GM18858 (cell line): ENCODE measurements at regions not wholly inside any gene's neighbourhood (a gene's known extent, or its start where the extent isn't known, plus 50 kb on each side); places are given as distances from the start of the nearest gene placed in this dataset.
"Not testable (repeated sequence)": the region's sequence is repeated elsewhere in the genome, so short reads cannot be mapped to it uniquely, and the experiment has no call there.

ENCODE experiments used
- ATAC-seq: cut with Tn5 transposase; IDR thresholded peaks from one replicate; pipeline ENCODE4 v1.9.1; 2021; ENCODE audit not compliant: unreplicated experiment

- no peak for ATAC-seq
These were observed 2747.1 kb downstream of the PCDH7 start for GRCh38 chr4:33467291-33467690.

GRCh38 chr4:33470805-33471204, 2750.6 kb downstream of the PCDH7 start:
- no peak for ATAC-seq

GRCh38 chr4:33477715-33478114, 2757.5 kb downstream of the PCDH7 start:
- ATAC-seq: no peak

GRCh38 chr4:33482773-33483172, 2761.5 kb downstream of the ARAP2 start:
- ATAC-seq: no peak

GRCh38 chr4:33485111-33485510, 2759.2 kb downstream of the ARAP2 start:
- no peak for ATAC-seq

GRCh38 chr4:33493231-33493630, 2751.1 kb downstream of the ARAP2 start:
- no peak for ATAC-seq

DNA sequence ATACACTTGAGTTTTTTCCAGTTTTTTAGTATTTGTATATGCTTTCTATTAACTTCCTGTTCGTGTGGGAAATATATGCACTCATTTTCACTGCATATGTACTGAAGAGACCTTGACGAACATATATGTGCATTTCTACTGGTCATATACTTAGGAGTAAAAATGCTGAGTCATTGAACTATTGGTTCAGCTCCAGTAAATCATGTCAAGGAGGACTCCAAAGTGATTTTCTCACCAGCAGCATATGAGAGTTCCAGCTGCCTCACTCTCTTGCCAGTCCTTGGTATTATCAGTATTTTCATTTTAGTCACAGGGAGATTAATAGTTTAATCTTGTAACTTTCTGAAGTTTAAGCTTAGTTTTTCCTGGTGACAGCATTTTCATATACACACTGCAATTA, 2750.2 kb downstream of the ARAP2 start:
- ATAC-seq: no peak

GRCh38 chr4:33501587-33501986, 2742.7 kb downstream of the ARAP2 start:
- not testable (repeated sequence) for ATAC-seq

GRCh38 chr4:33512397-33512796, 2731.9 kb downstream of the ARAP2 start:
- peak; percentile 65 for ATAC-seq

DNA sequence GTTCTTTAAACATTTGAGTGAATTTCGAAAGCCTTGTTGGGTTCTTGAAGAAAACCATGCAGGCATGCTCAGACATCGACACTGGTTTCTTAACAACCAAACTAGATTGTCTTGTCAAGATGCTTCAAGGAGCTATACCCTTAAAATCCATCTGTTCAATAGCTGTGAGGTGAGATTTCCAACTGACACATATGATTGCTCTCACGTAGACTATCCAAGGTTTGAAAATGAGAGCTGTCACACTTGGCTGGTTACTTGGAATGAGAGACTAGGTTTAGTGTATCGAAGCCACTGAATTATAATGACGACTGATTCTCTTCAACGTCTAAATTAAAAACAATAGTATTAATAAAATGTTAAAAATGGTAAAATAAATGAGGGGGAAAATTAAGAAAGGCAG, 2725.5 kb downstream of the ARAP2 start:
- ATAC-seq: no peak

DNA sequence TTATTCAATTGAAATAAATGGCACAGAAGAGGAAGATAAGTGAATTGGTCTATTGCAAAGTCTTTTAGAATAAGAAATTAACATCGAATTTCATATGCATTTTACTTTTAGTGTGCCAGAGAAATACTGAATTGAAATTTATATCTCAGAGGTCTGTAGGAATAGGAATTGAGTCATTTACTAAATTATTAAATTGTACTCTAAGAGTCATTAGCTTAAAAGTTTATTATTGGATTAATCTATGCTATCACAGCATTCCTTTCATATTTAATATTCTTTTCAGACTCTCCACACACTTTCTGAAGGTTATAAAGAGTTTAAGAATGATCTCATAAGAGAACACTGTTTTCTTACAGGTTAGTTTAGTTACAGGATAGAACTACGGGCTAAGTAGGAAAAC, 2711.5 kb downstream of the ARAP2 start:
- no peak for ATAC-seq

DNA sequence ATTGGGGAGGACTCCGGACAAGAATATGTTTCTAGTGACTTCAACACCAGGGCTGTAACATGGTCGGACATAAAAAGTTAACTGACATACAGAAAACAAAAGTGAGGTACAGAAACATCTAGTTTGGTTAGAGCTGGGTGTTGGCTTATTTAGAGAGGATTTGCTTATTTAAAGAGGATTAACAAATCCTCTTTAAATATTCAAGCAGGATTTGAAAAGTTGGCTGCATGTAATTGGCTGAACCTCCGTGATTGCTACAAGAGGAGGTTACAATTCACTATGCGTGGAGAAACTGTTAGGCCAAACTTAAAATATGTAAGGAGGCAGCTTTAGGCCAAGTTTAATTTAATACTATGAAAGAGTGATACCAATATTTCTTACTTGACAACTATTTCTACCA, 2707.4 kb downstream of the ARAP2 start:
- no peak for ATAC-seq

- ATAC-seq: no peak
These were observed 2706.8 kb downstream of the ARAP2 start for GRCh38 chr4:33537527-33537926.

- ATAC-seq: no peak
These were observed 2700.3 kb downstream of the ARAP2 start for GRCh38 chr4:33543941-33544450.

GRCh38 chr4:33551244-33551643, 2693.1 kb downstream of the ARAP2 start:
- no peak for ATAC-seq

DNA sequence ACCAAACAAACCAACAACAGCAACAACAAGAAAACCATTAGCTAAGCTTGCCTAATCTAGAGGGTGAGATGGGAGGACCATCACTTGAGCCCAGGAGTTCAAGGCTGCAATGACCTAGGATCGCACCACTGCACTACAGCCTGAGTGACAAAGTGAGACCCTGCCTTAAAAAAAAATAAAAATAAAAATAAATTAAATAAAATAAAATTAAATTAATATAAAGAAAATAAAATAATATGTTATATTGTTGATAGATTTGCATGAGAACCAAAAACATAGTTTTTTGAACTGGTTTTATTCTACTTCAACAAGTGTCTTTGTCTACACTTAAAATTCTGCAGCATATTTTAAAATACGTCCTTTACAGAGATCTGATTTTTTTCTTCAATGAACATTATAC, 2683.1 kb downstream of the ARAP2 start:
- no peak for ATAC-seq

DNA sequence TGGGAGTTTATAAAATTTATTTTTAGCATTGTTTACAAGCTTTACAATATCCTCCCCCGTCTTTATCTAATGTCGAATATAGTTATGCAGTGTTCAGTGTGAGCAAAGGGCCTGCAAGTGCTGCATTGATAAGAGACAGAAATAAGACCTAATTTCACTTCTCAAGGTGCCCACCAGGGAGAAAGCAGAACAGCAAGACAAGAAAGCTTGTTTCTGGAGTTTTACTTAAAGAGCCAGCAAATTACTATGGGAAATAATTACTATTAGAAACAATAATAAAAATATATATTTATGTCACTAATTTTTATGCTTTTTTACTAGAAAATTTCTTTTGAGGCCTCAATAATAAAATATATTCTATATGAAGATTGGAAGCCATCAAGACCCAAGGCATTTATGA, 2677.7 kb downstream of the ARAP2 start:
- no peak for ATAC-seq

DNA sequence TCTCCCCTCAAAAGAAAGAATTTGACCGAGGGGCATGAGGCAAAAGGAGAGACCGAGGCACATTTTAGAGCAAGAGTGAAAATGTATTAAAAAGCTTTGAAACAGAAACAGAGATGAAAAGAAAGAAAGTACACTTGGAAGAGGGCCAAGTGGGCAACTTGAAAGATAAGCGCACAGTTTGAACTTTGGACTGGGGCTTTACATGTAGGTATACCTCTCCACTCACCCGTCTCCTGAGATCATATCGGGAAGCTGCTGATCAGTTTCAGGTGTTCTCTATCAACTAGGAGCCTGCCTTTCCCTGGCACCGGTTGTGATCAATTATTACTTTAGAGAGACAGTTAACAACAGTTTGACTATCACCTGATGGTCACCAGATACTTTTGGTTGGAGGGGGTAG, 2666.5 kb downstream of the ARAP2 start:
- no peak for ATAC-seq

GRCh38 chr4:33579951-33580350, 2664.4 kb downstream of the ARAP2 start:
- no peak for ATAC-seq

DNA sequence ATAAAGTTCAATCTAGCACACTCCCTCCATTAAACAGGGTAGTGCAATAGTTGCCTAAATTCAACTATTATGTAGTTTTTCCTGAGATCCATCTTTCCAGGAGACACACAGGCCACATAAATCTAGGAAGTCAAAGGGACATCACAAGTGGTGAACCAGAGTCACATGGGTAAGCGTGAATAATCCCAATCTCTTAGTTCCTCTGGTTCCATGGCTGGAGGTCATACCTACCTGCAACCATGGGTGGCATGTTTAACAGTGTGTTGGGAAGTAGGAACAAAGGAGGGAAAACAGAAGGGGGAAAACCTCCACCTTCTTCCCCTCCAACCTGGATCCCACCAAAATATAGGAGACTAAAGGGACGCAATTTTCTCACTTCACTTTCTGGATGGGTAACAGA, 2651.6 kb downstream of the ARAP2 start:
- no peak for ATAC-seq

GRCh38 chr4:33606951-33607350, 2637.4 kb downstream of the ARAP2 start:
- ATAC-seq: no peak

GRCh38 chr4:33616121-33616520, 2628.2 kb downstream of the ARAP2 start:
- ATAC-seq: no peak

DNA sequence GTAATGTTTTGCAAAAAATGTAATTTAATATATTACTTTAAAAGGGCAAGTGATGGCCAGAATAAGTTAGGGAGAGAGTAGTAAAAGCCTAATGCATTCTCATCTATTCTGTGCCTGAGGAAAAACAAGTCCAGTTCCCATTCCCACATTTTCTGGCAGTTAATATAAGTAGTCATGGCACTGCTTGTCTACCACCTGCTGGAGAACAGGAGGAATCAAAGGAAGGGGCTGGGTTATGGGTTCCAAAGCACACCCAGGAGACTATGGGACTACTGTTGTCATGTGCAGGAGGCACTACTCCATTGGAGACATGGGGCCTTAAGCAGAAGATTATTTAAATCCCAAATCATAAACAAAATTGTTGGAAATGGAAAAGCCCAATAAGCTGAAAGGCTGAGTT, 2618.6 kb downstream of the ARAP2 start:
- no peak for ATAC-seq

DNA sequence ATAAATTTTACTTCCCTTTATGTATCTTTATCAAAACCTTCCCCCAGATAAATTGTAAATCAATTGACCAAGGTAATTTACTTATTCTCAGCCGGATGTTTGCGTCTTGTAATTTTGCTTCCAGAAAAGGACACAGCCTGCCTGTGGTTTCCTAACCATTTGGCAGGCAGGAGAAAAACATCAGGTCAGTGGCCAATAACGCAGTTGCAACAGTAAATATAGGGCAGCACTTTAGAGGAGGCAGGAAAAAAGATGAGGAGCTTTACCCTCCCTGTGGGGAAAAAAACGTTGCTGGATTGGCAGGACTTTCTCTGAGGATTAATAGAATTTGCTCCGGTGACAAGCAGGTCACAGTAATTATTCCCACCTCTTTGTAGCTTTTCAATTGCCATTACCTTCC, 2618.1 kb downstream of the ARAP2 start:
- no peak for ATAC-seq
